ENCODE measurements at regions not wholly inside any gene's neighbourhood (a gene's known extent, or its start where the extent isn't known, plus 50 kb on each side); places are given as distances from the start of the nearest gene placed in this dataset.

- Histone ChIP-seq H3K9me3 (no peaks in the 10 kb centered on the region), H3K36me3 (no peaks in the 10 kb centered on the region), H3K4me1 (ENCODE audit: control insufficient read depth in 1 of 2, low read depth in 2 of 2) (no peaks in the 10 kb centered on the region), H3K27me3 (replicated peaks; ENCODE audit: insufficient read depth) (no peaks in the 10 kb centered on the region), H3K27ac (no peak overlapping the region), H3K4me3 (no peak overlapping the region)
- TF ChIP-seq CTCF (IDR thresholded peaks at IDR 0.05) = no peak
- DNase-seq (ENCODE audit: low spot score) (no peak), ATAC-seq (ENCODE audit: insufficient number of reproducible peaks, low FRiP score, low read depth) (no peak)
These were observed 196.3 kb downstream of the EPM2A start for GRCh38 chr6:145538989-145539388.

- no peak for TF ChIP-seq CTCF (IDR thresholded peaks at IDR 0.05)
- ATAC-seq (ENCODE audit: insufficient number of reproducible peaks, low FRiP score, low read depth) = no peak
- Histone ChIP-seq H3K4me1 (ENCODE audit: control insufficient read depth in 1 of 2, low read depth in 2 of 2) (no peaks in the 10 kb centered on the region), H3K36me3 (no peaks in the 10 kb centered on the region), H3K27me3 (replicated peaks; ENCODE audit: insufficient read depth) (no peaks in the 10 kb centered on the region), H3K27ac (no peak overlapping the region), H3K9me3 (no peaks in the 10 kb centered on the region), H3K4me3 (no peak overlapping the region)
- DNase-seq (ENCODE audit: low spot score) = no peak
These were observed 195.5 kb downstream of the EPM2A start for GRCh38 chr6:145539831-145540230.

- TF ChIP-seq CTCF (IDR thresholded peaks at IDR 0.05) = no peak
- Histone ChIP-seq H3K27me3 (replicated peaks; ENCODE audit: insufficient read depth) (no peaks in the 10 kb centered on the region), H3K4me3 (no peak overlapping the region), H3K27ac (no peak overlapping the region), H3K4me1 (ENCODE audit: control insufficient read depth in 1 of 2, low read depth in 2 of 2) (no peaks in the 10 kb centered on the region), H3K36me3 (no peaks in the 10 kb centered on the region), H3K9me3 (no peaks in the 10 kb centered on the region)
- DNase-seq (ENCODE audit: low spot score) (no peak), ATAC-seq (ENCODE audit: insufficient number of reproducible peaks, low FRiP score, low read depth) (no peak)
These were observed 194.6 kb downstream of the EPM2A start for GRCh38 chr6:145540741-145541140.

GRCh38 chr6:145544041-145544440 lies 191.3 kb downstream of the EPM2A start:
- H3K9me3 ChIP-seq = no peaks in the 10 kb centered on the region
- H3K4me3 ChIP-seq = no peak overlapping the region
- TF ChIP-seq CTCF (IDR thresholded peaks at IDR 0.05) = no peak
- no peaks in the 10 kb centered on the region for H3K36me3 ChIP-seq
- H3K27ac ChIP-seq = no peak overlapping the region
- ATAC-seq (ENCODE audit: insufficient number of reproducible peaks, low FRiP score, low read depth) (no peak), DNase-seq (ENCODE audit: low spot score) (no peak)
- no peaks in the 10 kb centered on the region for H3K4me1 ChIP-seq (ENCODE audit: control insufficient read depth in 1 of 2, low read depth in 2 of 2)
- H3K27me3 ChIP-seq (replicated peaks; ENCODE audit: insufficient read depth) = no peaks in the 10 kb centered on the region

- Histone ChIP-seq H3K4me1 (ENCODE audit: control insufficient read depth in 1 of 2, low read depth in 2 of 2) (no peaks in the 10 kb centered on the region), H3K27me3 (replicated peaks; ENCODE audit: insufficient read depth) (no peaks in the 10 kb centered on the region), H3K9me3 (no peaks in the 10 kb centered on the region), H3K36me3 (no peaks in the 10 kb centered on the region), H3K27ac (no peak overlapping the region), H3K4me3 (no peak overlapping the region)
- ATAC-seq (ENCODE audit: insufficient number of reproducible peaks, low FRiP score, low read depth) (no peak), DNase-seq (ENCODE audit: low spot score) (no peak)
- TF ChIP-seq CTCF (IDR thresholded peaks at IDR 0.05) = no peak
These were observed 190.8 kb downstream of the EPM2A start for GRCh38 chr6:145544514-145544913.
